ENCODE measurements at regions not wholly inside any gene's neighbourhood (a gene's known extent, or its start where the extent isn't known, plus 50 kb on each side); places are given as distances from the start of the nearest gene placed in this dataset.

DNA sequence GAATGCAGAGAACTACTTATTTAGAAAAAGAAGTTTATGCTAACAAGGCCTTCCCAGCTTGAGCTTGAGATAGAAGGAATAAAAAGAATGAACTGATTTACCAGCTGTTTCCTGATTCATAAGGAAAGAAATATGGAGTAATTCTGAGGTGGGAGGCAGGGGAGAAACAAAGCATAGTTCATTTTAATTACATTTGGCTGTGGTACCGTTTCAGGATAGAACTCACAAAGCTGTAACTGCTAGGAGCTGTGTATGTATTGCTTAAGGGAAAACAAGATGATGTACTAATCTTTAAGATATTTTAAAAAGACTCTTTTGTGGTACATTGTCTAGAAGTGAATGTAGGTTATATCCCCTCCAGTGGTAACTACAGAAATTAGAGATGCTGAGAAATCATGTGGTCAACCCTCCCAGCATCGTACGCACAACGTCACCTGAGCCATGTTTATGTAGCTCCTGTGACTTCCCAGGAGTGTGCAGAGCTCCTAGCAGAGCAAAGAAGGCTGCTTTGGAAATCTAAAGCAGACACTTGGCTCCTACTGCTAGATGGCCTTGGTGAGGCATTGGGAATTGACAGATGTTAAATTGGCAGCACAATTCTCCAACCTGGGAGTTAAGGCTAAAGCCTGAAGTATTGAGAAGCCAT is 208.3 kb upstream of the VLDLR start:
- intact Hi-C loops (cut with DNase I), result no loop called here
- H3K36me3 ChIP-seq, result no peaks in the 10 kb centered on the region
- WGBS (ENCODE audit: insufficient coverage, low coverage, low lambda C conversion rate, missing lambda C conversion rate), result 77% methylated on average over 3 of the region's 4 CpGs
- TF ChIP-seq CTCF (IDR thresholded peaks at IDR 0.05), result no peak
- TF ChIP-seq POLR2A (IDR thresholded peaks at IDR 0.05), result no peak
- peaks cover 0 to 10% (median 0%) of the 10 kb centered on the region in 4 donors for H3K4me1 ChIP-seq
- no peaks in the 10 kb centered on the region for H3K27me3 ChIP-seq
- H3K27ac ChIP-seq, result no peak overlapping the region
- ATAC-seq (no peak), DNase-seq (no peak)
- no peak overlapping the region for H3K4me3 ChIP-seq
- no peaks in the 10 kb centered on the region for H3K9me3 ChIP-seq

GRCh38 chr9:2414465-2414864 is 207.1 kb upstream of the VLDLR start:
- Histone ChIP-seq H3K4me3 (no peak overlapping the region), H3K27me3 (no peaks in the 10 kb centered on the region), H3K27ac (no peak overlapping the region), H3K4me1 (peaks cover 0 to 10% (median 0%) of the 10 kb centered on the region in 4 donors), H3K9me3 (no peaks in the 10 kb centered on the region), H3K36me3 (no peaks in the 10 kb centered on the region)
- no peak for DNase-seq
- peak in 1 of 4 donors; percentile 59 for ATAC-seq
- intact Hi-C loops (cut with DNase I), result no loop called here
- no peak for TF ChIP-seq POLR2A (IDR thresholded peaks at IDR 0.05)
- no peak for TF ChIP-seq CTCF (IDR thresholded peaks at IDR 0.05)
- 65% methylated on average over 2 of the region's 2 CpGs for WGBS (ENCODE audit: insufficient coverage, low coverage, low lambda C conversion rate, missing lambda C conversion rate)

DNA sequence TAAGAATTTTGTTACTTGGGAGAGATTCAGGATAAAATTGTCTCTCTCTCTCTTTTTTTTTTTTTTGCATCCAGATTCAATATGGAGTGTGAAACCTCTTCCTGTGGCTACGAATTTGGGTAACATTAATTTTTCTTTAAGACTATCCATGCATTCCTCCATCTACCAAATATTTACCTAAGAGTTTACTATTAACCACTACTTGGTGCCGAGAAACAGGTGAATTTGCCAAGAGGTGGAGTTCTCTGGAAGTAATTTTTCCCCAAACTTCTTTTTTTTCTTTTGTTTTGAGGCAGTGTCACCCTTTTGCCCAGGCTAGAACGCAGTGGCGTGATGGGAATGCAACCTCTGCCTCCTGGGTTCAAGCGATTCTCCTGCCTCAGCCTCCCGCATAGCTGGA is 206.3 kb upstream of the VLDLR start:
- intact Hi-C loops (cut with DNase I), result no loop called here
- 59% methylated on average over 6 of the region's 6 CpGs for WGBS (ENCODE audit: insufficient coverage, low coverage, low lambda C conversion rate, missing lambda C conversion rate)
- Histone ChIP-seq H3K27ac (no peak overlapping the region), H3K36me3 (no peaks in the 10 kb centered on the region), H3K4me1 (peaks cover 0 to 10% (median 0%) of the 10 kb centered on the region in 4 donors), H3K4me3 (no peak overlapping the region), H3K9me3 (no peaks in the 10 kb centered on the region), H3K27me3 (no peaks in the 10 kb centered on the region)
- ATAC-seq (peak; percentile 22 to 74 (median 54)), DNase-seq (no peak)
- TF ChIP-seq POLR2A (IDR thresholded peaks at IDR 0.05) (no peak), CTCF (IDR thresholded peaks at IDR 0.05) (no peak)

DNA sequence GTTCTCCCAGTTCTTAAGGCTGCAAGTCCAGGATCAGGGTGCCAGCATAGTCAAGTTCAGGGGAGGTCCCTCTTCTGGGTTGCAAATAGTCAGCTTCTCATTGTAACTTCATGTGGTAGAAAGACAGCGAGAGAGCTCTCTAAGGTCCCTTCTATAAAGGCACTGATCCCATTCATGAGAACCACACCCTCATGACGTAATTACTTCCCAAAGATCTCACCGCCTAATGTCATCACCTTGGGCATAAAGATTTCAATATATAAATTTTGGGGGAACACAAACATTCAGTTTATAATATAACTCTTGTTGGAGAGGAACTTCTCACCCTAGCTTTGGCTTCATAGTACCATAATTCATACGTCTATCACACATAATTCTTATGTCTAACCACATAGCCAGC is 203.9 kb upstream of the VLDLR start:
- TF ChIP-seq CTCF (IDR thresholded peaks at IDR 0.05), result no peak
- no peak for TF ChIP-seq POLR2A (IDR thresholded peaks at IDR 0.05)
- H3K4me3 ChIP-seq, result no peak overlapping the region
- WGBS (ENCODE audit: insufficient coverage, low coverage, low lambda C conversion rate, missing lambda C conversion rate), result 92% methylated on average over 4 of the region's 4 CpGs
- DNase-seq, result no peak
- H3K36me3 ChIP-seq, result no peaks in the 10 kb centered on the region
- H3K27me3 ChIP-seq, result no peaks in the 10 kb centered on the region
- H3K27ac ChIP-seq, result no peak overlapping the region
- no peaks in the 10 kb centered on the region for H3K9me3 ChIP-seq
- H3K4me1 ChIP-seq, result peaks cover 0 to 10% (median 0%) of the 10 kb centered on the region in 4 donors
- no peak for ATAC-seq
- intact Hi-C loops (cut with DNase I), result no loop called here
